ENCODE measurements at regions not wholly inside any gene's neighbourhood (a gene's known extent, or its start where the extent isn't known, plus 50 kb on each side); places are given as distances from the start of the nearest gene placed in this dataset.

- H3K36me3 Mint-ChIP-seq (ENCODE audit: insufficient read depth in 1 of 3, low read depth in 3 of 3) = peaks cover 0 to 5% (median 4%) of the 10 kb centered on the region in 3 experiments; a peak in 4 of 7 replicates
- no peaks in the 10 kb centered on the region for H3K79me1 ChIP-seq (ENCODE audit: insufficient read depth, low read depth, low read length, poor library complexity, severe bottlenecking)
- no peaks in the 10 kb centered on the region for H3K4me1 ChIP-seq (ENCODE audit: insufficient read depth, low read length)
- H3K4me3 Mint-ChIP-seq = no peak overlapping the region
- no peak overlapping the region for H3K27ac ChIP-seq (ENCODE audit: insufficient read length, low read depth, low read length)
- no peaks in the 10 kb centered on the region for H3K27me3 Mint-ChIP-seq (ENCODE audit: low read depth)
- no peak overlapping the region for H3K4me2 ChIP-seq (ENCODE audit: insufficient read depth, insufficient read length, low read length)
- peaks cover 5 to 6% of the 10 kb centered on the region in 2 experiments; a peak in 4 of 5 replicates for H3K9me3 Mint-ChIP-seq
- no peak overlapping the region for H3K14ac ChIP-seq (ENCODE audit: insufficient read depth, low read length)
- no peak overlapping the region for H4K91ac ChIP-seq (ENCODE audit: insufficient read length, low read depth, low read length)
- WGBS (ENCODE audit: extremely low coverage, insufficient read length, low lambda C conversion rate) = no CpG with 5 or more reads among the region's 1 CpG
- no peak overlapping the region for H3K23ac ChIP-seq (ENCODE audit: insufficient read length, low read depth, low read length)
- H3K27ac Mint-ChIP-seq = no peak overlapping the region
- no peak overlapping the region for H2BK12ac ChIP-seq (ENCODE audit: insufficient read length, low read depth, low read length)
- H3K18ac ChIP-seq (ENCODE audit: insufficient read length, low read depth, low read length) = no peak overlapping the region
- H3K56ac ChIP-seq (ENCODE audit: insufficient read length, low read depth, low read length) = no peak overlapping the region
- H2BK15ac ChIP-seq (ENCODE audit: low read depth, low read length) = no peak overlapping the region
- H2BK20ac ChIP-seq (ENCODE audit: low read depth, low read length, poor library complexity, severe bottlenecking) = no peak overlapping the region
- no peak for TF ChIP-seq CTCF (conservative IDR thresholded peaks at IDR 0.05)
- H4K8ac ChIP-seq (replicated peaks; ENCODE audit: insufficient read length, low read depth, low read length) = no peak overlapping the region
- H2AK5ac ChIP-seq (ENCODE audit: insufficient read length, low read length) = no peak overlapping the region
- H3K23me2 ChIP-seq (ENCODE audit: insufficient read length, low read depth, low read length, poor library complexity, severe bottlenecking) = no peaks in the 10 kb centered on the region
- no peak for DNase-seq
- no peaks in the 10 kb centered on the region for H3K27me3 ChIP-seq (ENCODE audit: insufficient read depth, low read length)
- H3K79me2 ChIP-seq (ENCODE audit: insufficient read depth, low read length) = no peaks in the 10 kb centered on the region
- no peak overlapping the region for H2BK120ac ChIP-seq (ENCODE audit: low read depth, low read length, poor library complexity, severe bottlenecking)
- no peak overlapping the region for H3T11ph ChIP-seq (ENCODE audit: low read length)
- no peak overlapping the region for H3K4ac ChIP-seq (ENCODE audit: low read depth, low read length)
- no peak overlapping the region for H2AFZ ChIP-seq (ENCODE audit: low read length)
- no peaks in the 10 kb centered on the region for H3K9me3 ChIP-seq (ENCODE audit: control insufficient read depth, low read depth, low read length)
- no peaks in the 10 kb centered on the region; a peak in 1 of 4 replicates for H3K4me1 Mint-ChIP-seq
- H4K5ac ChIP-seq (ENCODE audit: insufficient read length, low read depth, low read length) = no peak overlapping the region
- H2BK5ac ChIP-seq (ENCODE audit: insufficient read length, low read length) = no peak overlapping the region
- no peak overlapping the region for H3K9ac ChIP-seq (ENCODE audit: extremely low read depth, insufficient read length, low read length)
- H4K20me1 ChIP-seq (ENCODE audit: control insufficient read depth, insufficient read depth, insufficient read length) = no peaks in the 10 kb centered on the region
These were observed 1218.3 kb upstream of the CADM2 start for GRCh38 chr3:83740504-83740903.
